ENCODE measurements at regions not wholly inside any gene's neighbourhood (a gene's known extent, or its start where the extent isn't known, plus 50 kb on each side); places are given as distances from the start of the nearest gene placed in this dataset.

- H3K4me1 ChIP-seq (ENCODE audit: insufficient read depth, low read length), result no peaks in the 10 kb centered on the region
- H3K27me3 Mint-ChIP-seq (ENCODE audit: low read depth), result peaks cover 15% of the 10 kb centered on the region
- no CpG with 5 or more reads among the region's 11 CpGs for WGBS (ENCODE audit: extremely low coverage, insufficient read length, low lambda C conversion rate)
Observed at GRCh38 chr17:79519601-79520000, 91.2 kb downstream of the RBFOX3 start.

More at GRCh38 chr17:79519601-79520000, 91.2 kb downstream of the RBFOX3 start:
- H3K4me2 ChIP-seq (ENCODE audit: insufficient read depth, insufficient read length, low read length), result no peak overlapping the region
- H3K9me3 ChIP-seq (ENCODE audit: control insufficient read depth, low read depth, low read length), result no peaks in the 10 kb centered on the region
- no peak overlapping the region for H2BK12ac ChIP-seq (ENCODE audit: insufficient read length, low read depth, low read length)
- no peak overlapping the region for H3K23ac ChIP-seq (ENCODE audit: insufficient read length, low read depth, low read length)
- H4K91ac ChIP-seq (ENCODE audit: insufficient read length, low read depth, low read length), result no peak overlapping the region
- H2AK5ac ChIP-seq (ENCODE audit: insufficient read length, low read length), result no peak overlapping the region
- no peak overlapping the region for H2AFZ ChIP-seq (ENCODE audit: low read length)
- H2BK20ac ChIP-seq (ENCODE audit: low read depth, low read length, poor library complexity, severe bottlenecking), result no peak overlapping the region
- H3T11ph ChIP-seq (ENCODE audit: low read length), result no peak overlapping the region
- no peak overlapping the region for H4K8ac ChIP-seq (replicated peaks; ENCODE audit: insufficient read length, low read depth, low read length)
- H3K56ac ChIP-seq (ENCODE audit: insufficient read length, low read depth, low read length), result no peak overlapping the region
- no peak for TF ChIP-seq CTCF (conservative IDR thresholded peaks at IDR 0.05)
- Mint-ChIP-seq H3K9me3 (no peaks in the 10 kb centered on the region), H3K4me3 (no peak overlapping the region), H3K36me3 (ENCODE audit: insufficient read depth in 1 of 3, low read depth in 3 of 3) (no peaks in the 10 kb centered on the region), H3K27ac (no peak overlapping the region), H3K4me1 (peaks cover 18 to 20% of the 10 kb centered on the region in 2 experiments)
- H3K18ac ChIP-seq (ENCODE audit: insufficient read length, low read depth, low read length), result no peak overlapping the region
- no peaks in the 10 kb centered on the region for H3K27me3 ChIP-seq (ENCODE audit: insufficient read depth, low read length)
- no peak overlapping the region for H3K27ac ChIP-seq (ENCODE audit: insufficient read length, low read depth, low read length)
- no peaks in the 10 kb centered on the region for H3K79me2 ChIP-seq (ENCODE audit: insufficient read depth, low read length)
- no peaks in the 10 kb centered on the region for H3K79me1 ChIP-seq (ENCODE audit: insufficient read depth, low read depth, low read length, poor library complexity, severe bottlenecking)
- H3K23me2 ChIP-seq (ENCODE audit: insufficient read length, low read depth, low read length, poor library complexity, severe bottlenecking), result no peaks in the 10 kb centered on the region
- H3K14ac ChIP-seq (ENCODE audit: insufficient read depth, low read length), result no peak overlapping the region; the same call in 1 of the 2 replicates
- no peak for DNase-seq
- H2BK15ac ChIP-seq (ENCODE audit: low read depth, low read length), result no peak overlapping the region
- H4K5ac ChIP-seq (ENCODE audit: insufficient read length, low read depth, low read length), result no peak overlapping the region
- no peak overlapping the region for H2BK5ac ChIP-seq (ENCODE audit: insufficient read length, low read length)
- no peak overlapping the region for H3K4ac ChIP-seq (ENCODE audit: low read depth, low read length)
- no peak overlapping the region for H2BK120ac ChIP-seq (ENCODE audit: low read depth, low read length, poor library complexity, severe bottlenecking)
- no peak overlapping the region for H3K9ac ChIP-seq (ENCODE audit: extremely low read depth, insufficient read length, low read length)
- no peaks in the 10 kb centered on the region for H4K20me1 ChIP-seq (ENCODE audit: control insufficient read depth, insufficient read depth, insufficient read length)

Data from H9 (cell line).